ENCODE measurements at regions not wholly inside any gene's neighbourhood (a gene's known extent, or its start where the extent isn't known, plus 50 kb on each side); places are given as distances from the start of the nearest gene placed in this dataset.

- H3K27ac ChIP-seq: no peak overlapping the region
- ATAC-seq: no peak
Observed at GRCh38 chr13:94914895-94915294, 202.6 kb upstream of the SOX21 start.

GRCh38 chr13:94906605-94907004, 194.3 kb upstream of the SOX21 start:
- no peak for TF ChIP-seq POLR2AphosphoS5 (IDR thresholded peaks at IDR 0.05)
- TF ChIP-seq EP300 (IDR thresholded peaks at IDR 0.05): no peak
- TF ChIP-seq CTCF (IDR thresholded peaks at IDR 0.05): no peak
- TF ChIP-seq POLR2A (IDR thresholded peaks at IDR 0.05): no peak
- H3K36me3 ChIP-seq: no peaks in the 10 kb centered on the region
- no peaks in the 10 kb centered on the region for H3K27me3 ChIP-seq
- H3K27ac ChIP-seq: no peak overlapping the region
- WGBS, 2 donors (ENCODE audit: low coverage in 1 of 2): 71 to 88% methylated on average over 2 of the region's 2 CpGs
- H3K9me3 ChIP-seq: no peaks in the 10 kb centered on the region
- H3K4me3 ChIP-seq: no peak overlapping the region
- no peaks in the 10 kb centered on the region for H3K4me1 ChIP-seq
- ATAC-seq: no peak

More at GRCh38 chr13:94914895-94915294, 202.6 kb upstream of the SOX21 start:
- TF ChIP-seq POLR2A (IDR thresholded peaks at IDR 0.05) (no peak), EP300 (IDR thresholded peaks at IDR 0.05) (no peak), POLR2AphosphoS5 (IDR thresholded peaks at IDR 0.05) (no peak), CTCF (IDR thresholded peaks at IDR 0.05) (no peak)
- H3K9me3 ChIP-seq: no peaks in the 10 kb centered on the region
- H3K36me3 ChIP-seq: no peaks in the 10 kb centered on the region
- 60 to 61% methylated on average over 1 of the region's 1 CpG for WGBS, 2 donors (ENCODE audit: low coverage in 1 of 2)
- H3K4me1 ChIP-seq: no peaks in the 10 kb centered on the region
- H3K27me3 ChIP-seq: no peaks in the 10 kb centered on the region
- no peak overlapping the region for H3K4me3 ChIP-seq

- Histone ChIP-seq H3K4me3 (no peak overlapping the region), H3K36me3 (no peaks in the 10 kb centered on the region), H3K27ac (no peak overlapping the region), H3K4me1 (no peaks in the 10 kb centered on the region), H3K9me3 (no peaks in the 10 kb centered on the region), H3K27me3 (no peaks in the 10 kb centered on the region)
- 74 to 90% methylated on average over 2 to 4 of the region's 4 CpGs for WGBS, 2 donors (ENCODE audit: low coverage in 1 of 2)
- TF ChIP-seq POLR2AphosphoS5 (IDR thresholded peaks at IDR 0.05): no peak
- TF ChIP-seq POLR2A (IDR thresholded peaks at IDR 0.05): no peak
- TF ChIP-seq EP300 (IDR thresholded peaks at IDR 0.05): no peak
- TF ChIP-seq CTCF (IDR thresholded peaks at IDR 0.05): no peak
- no peak for ATAC-seq
Observed at GRCh38 chr13:94902722-94903407, 190.5 kb upstream of the SOX21 start.

GRCh38 chr13:94901070-94901469, 188.7 kb upstream of the SOX21 start:
- Histone ChIP-seq H3K36me3 (no peaks in the 10 kb centered on the region), H3K4me3 (no peak overlapping the region), H3K9me3 (no peaks in the 10 kb centered on the region), H3K4me1 (no peaks in the 10 kb centered on the region), H3K27ac (no peak overlapping the region), H3K27me3 (no peaks in the 10 kb centered on the region)
- no peak for ATAC-seq
- TF ChIP-seq POLR2AphosphoS5 (IDR thresholded peaks at IDR 0.05): no peak
- no peak for TF ChIP-seq EP300 (IDR thresholded peaks at IDR 0.05)
- no peak for TF ChIP-seq POLR2A (IDR thresholded peaks at IDR 0.05)
- TF ChIP-seq CTCF (IDR thresholded peaks at IDR 0.05): no peak
- 51 to 68% methylated on average over 2 to 3 of the region's 3 CpGs for WGBS, 2 donors (ENCODE audit: low coverage in 1 of 2)

GRCh38 chr13:94896719-94897317, 184.5 kb upstream of the SOX21 start:
- Histone ChIP-seq H3K9me3 (no peaks in the 10 kb centered on the region), H3K4me1 (no peaks in the 10 kb centered on the region), H3K36me3 (no peaks in the 10 kb centered on the region), H3K27ac (no peak overlapping the region), H3K27me3 (no peaks in the 10 kb centered on the region), H3K4me3 (no peak overlapping the region)
- ATAC-seq: no peak
- TF ChIP-seq EP300 (IDR thresholded peaks at IDR 0.05): no peak
- TF ChIP-seq CTCF (IDR thresholded peaks at IDR 0.05): no peak
- TF ChIP-seq POLR2AphosphoS5 (IDR thresholded peaks at IDR 0.05): no peak
- no peak for TF ChIP-seq POLR2A (IDR thresholded peaks at IDR 0.05)
- 47 to 49% methylated on average over 5 of the region's 5 CpGs for WGBS, 2 donors (ENCODE audit: low coverage in 1 of 2)

All from gastroesophageal sphincter (tissue), 4 donors.